Thoracic aorta (tissue), 2 donors: ENCODE measurements at regions not wholly inside any gene's neighbourhood (a gene's known extent, or its start where the extent isn't known, plus 50 kb on each side); places are given as distances from the start of the nearest gene placed in this dataset.
A peak's percentile ranks its signal among the peaks of the same experiment; 100 is the strongest.
"Not testable (repeated sequence)": the region's sequence is repeated elsewhere in the genome, so short reads cannot be mapped to it uniquely, and the experiment has no call there.

Source experiments
- ATAC-seq: fragments of 150-250 bp; one replicate; pipeline ENCODE4 v1.8.0; 2017; ENCODE audit warnings: low read depth; ENCODE audit not compliant: insufficient number of reproducible peaks, low FRiP score
- DNase-seq: peaks from one replicate; pipeline ENCODE4 v3.0.0-alpha.2; 2020; ENCODE audit warnings: low spot score
- H3K27ac ChIP-seq, 2 donors: fragments of 200-600 bp; sonication (generic); 1 replicate in 1 of 2; 2 replicates in 1 of 2; pipeline ENCODE4 v1.5.1; 2016; ENCODE audit warnings: mild to moderate bottlenecking in 2 of 2, moderate library complexity in 2 of 2
- H3K27me3 ChIP-seq: fragments of 200-600 bp; sonication (generic); replicated peaks from 2 replicates; pipeline ENCODE4 v1.6.0; 2016; ENCODE audit warnings: mild to moderate bottlenecking; ENCODE audit not compliant: insufficient read depth
- H3K36me3 ChIP-seq: fragments of 200-600 bp; sonication (generic); one replicate; pipeline ENCODE4 v1.5.1; 2016
- H3K4me1 ChIP-seq, 2 donors: fragments of 200-600 bp; sonication (generic); 1 replicate in 1 of 2; 2 replicates in 1 of 2; pipeline versions ENCODE4 v1.5.1 to v1.6.0; 2016; ENCODE audit warnings: low read depth in 2 of 2, mild to moderate bottlenecking in 1 of 2; ENCODE audit not compliant: control insufficient read depth in 1 of 2
- H3K4me3 ChIP-seq: fragments of 200-600 bp; sonication (generic); 2 replicates; pipeline ENCODE4 v1.5.1; 2016; ENCODE audit warnings: mild to moderate bottlenecking
- H3K9me3 ChIP-seq: fragments of 200-600 bp; sonication (generic); 2 replicates; pipeline ENCODE4 v1.5.1; 2016
- TF ChIP-seq, protein P1 (sequence below): fragments of 200-600 bp; sonication (generic); IDR thresholded peaks from one replicate; pipeline ENCODE4 v1.5.1; 2019; ENCODE audit warnings: antibody characterized with exemption

DNA sequence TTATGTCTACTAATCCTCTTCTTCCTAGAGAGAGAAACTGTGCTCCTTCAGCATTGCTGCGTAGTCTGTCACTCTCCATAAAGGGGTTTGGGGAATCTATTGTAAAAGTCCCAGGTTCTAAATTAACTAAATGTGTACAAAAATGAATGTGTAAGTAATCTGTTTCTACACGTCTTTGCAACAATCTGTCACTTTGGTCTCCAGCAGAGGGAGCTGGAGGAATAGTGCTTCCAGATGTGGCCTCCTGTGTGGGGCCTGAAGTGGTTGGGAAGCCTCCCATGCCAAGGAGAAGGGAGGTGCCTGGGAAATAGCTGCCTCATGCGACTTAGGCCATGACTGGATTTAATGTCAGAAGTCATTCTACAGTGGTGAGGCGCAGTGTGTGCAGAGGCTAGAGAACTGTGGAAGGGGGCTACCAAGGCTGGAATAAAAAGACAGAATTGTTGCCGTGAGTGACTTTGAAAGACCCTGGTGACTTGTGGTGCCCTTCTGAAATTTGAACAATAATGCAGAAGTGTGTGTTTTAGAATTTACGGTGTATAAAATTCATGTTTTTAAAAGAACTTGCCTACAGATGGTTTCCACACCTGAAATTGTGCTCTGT lies 54.5 kb upstream of the UXS1 start:
- not testable (repeated sequence) for H3K4me3 ChIP-seq, H3K27ac ChIP-seq, DNase-seq, H3K36me3 ChIP-seq, ATAC-seq, H3K27me3 ChIP-seq, H3K9me3 ChIP-seq, H3K4me1 ChIP-seq
- TF ChIP-seq, protein P1, sequence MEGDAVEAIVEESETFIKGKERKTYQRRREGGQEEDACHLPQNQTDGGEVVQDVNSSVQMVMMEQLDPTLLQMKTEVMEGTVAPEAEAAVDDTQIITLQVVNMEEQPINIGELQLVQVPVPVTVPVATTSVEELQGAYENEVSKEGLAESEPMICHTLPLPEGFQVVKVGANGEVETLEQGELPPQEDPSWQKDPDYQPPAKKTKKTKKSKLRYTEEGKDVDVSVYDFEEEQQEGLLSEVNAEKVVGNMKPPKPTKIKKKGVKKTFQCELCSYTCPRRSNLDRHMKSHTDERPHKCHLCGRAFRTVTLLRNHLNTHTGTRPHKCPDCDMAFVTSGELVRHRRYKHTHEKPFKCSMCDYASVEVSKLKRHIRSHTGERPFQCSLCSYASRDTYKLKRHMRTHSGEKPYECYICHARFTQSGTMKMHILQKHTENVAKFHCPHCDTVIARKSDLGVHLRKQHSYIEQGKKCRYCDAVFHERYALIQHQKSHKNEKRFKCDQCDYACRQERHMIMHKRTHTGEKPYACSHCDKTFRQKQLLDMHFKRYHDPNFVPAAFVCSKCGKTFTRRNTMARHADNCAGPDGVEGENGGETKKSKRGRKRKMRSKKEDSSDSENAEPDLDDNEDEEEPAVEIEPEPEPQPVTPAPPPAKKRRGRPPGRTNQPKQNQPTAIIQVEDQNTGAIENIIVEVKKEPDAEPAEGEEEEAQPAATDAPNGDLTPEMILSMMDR, result peak; percentile 34
